ENCODE measurements at regions not wholly inside any gene's neighbourhood (a gene's known extent, or its start where the extent isn't known, plus 50 kb on each side); places are given as distances from the start of the nearest gene placed in this dataset.

GRCh38 chr3:98957681-98958080, 56.2 kb upstream of the DCBLD2 start:
- no peak overlapping the region for H3K27ac ChIP-seq
- DNase-seq (ENCODE audit: low read depth, low spot score): no peak

- DNase-seq (ENCODE audit: low read depth, low spot score): no peak
- H3K27ac ChIP-seq: no peak overlapping the region
Measured at GRCh38 chr3:98956008-98956407, 54.5 kb upstream of the DCBLD2 start.

- peak overlapping the region; percentile 72 for H3K27ac ChIP-seq
- DNase-seq (ENCODE audit: low read depth, low spot score): no peak
Measured at GRCh38 chr3:98954791-98955604, 53.5 kb upstream of the DCBLD2 start.

DNA sequence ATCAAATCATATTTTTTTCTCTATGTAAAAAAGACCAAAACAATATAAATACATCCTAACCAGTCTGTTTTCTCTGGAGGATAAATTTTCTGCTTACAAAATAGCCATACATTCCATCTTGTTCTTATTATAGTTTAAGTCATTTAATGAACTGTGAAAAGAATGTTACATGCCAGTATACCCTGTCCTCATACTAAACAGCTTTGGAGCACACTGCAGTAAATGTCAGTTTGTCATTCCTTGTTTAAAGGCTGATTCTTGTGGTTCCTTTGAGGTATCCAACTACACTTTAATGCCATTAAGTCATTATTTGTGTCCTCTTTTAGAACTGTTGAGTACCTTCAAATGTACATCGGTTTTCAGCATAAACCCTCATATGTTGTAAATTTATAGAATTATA, 52.7 kb upstream of the DCBLD2 start:
- peak overlapping the region; percentile 72 for H3K27ac ChIP-seq

GRCh38 chr3:98952404-98952803, 50.9 kb upstream of the DCBLD2 start:
- DNase-seq (ENCODE audit: low read depth, low spot score): no peak
- no peak overlapping the region for H3K27ac ChIP-seq

More for the DNA sequence above, 52.7 kb upstream of the DCBLD2 start:
- no peak for DNase-seq (ENCODE audit: low read depth, low spot score)

Data from epithelial cell of prostate (primary cell).